Immature natural killer cell (primary cell): ENCODE measurements at regions not wholly inside any gene's neighbourhood (a gene's known extent, or its start where the extent isn't known, plus 50 kb on each side); places are given as distances from the start of the nearest gene placed in this dataset.
"Not testable (repeated sequence)": the region's sequence is repeated elsewhere in the genome, so short reads cannot be mapped to it uniquely, and the experiment has no call there.

Experiments
- DNase-seq, 3 donors: peaks; one replicate each; pipeline ENCODE4 v3.0.0; 2022; ENCODE audit warnings: mixed read lengths in 1 of 3
- H3K27ac Mint-ChIP-seq, 6 donors: one replicate each; pipeline ENCODE4 v1.8.0; 2020; ENCODE audit warnings: mixed read lengths in 6 of 6, mild to moderate bottlenecking in 5 of 6, inconsistent platforms in 4 of 6, moderate library complexity in 3 of 6
- H3K27me3 Mint-ChIP-seq, 3 donors: one replicate each; pipeline ENCODE4 v1.8.0; 2020 to 2021; ENCODE audit warnings: low read depth in 3 of 3, mild to moderate bottlenecking in 3 of 3, mixed read lengths in 3 of 3, moderate library complexity in 3 of 3, inconsistent platforms in 1 of 3
- H3K36me3 Mint-ChIP-seq, 3 donors: one replicate each; pipeline ENCODE4 v1.8.0; 2020; ENCODE audit warnings: mixed read lengths in 3 of 3, inconsistent platforms in 2 of 3, mild to moderate bottlenecking in 2 of 3
- H3K4me1 Mint-ChIP-seq, 2 donors: one replicate each; pipeline ENCODE4 v1.8.0; 2020; ENCODE audit warnings: inconsistent platforms in 2 of 2, mild to moderate bottlenecking in 2 of 2, mixed read lengths in 2 of 2, moderate library complexity in 1 of 2
- H3K4me3 Mint-ChIP-seq, 5 donors: one replicate each; pipeline ENCODE4 v1.8.0; 2020; ENCODE audit warnings: mild to moderate bottlenecking in 5 of 5, mixed read lengths in 5 of 5, inconsistent platforms in 3 of 5, moderate library complexity in 3 of 5
- H3K9me3 Mint-ChIP-seq, 6 donors: one replicate each; pipeline ENCODE4 v1.8.0; 2020; ENCODE audit warnings: mild to moderate bottlenecking in 6 of 6, mixed read lengths in 6 of 6, inconsistent platforms in 4 of 6, moderate library complexity in 3 of 6

GRCh38 chrX:139008185-139008584 is 296.7 kb upstream of the FGF13 start:
- H3K4me3 Mint-ChIP-seq, result no peak overlapping the region
- H3K27me3 Mint-ChIP-seq, result peaks cover 0 to 1% (median 0%) of the 10 kb centered on the region in 3 donors
- no peak for DNase-seq
- H3K36me3 Mint-ChIP-seq, result no peaks in the 10 kb centered on the region
- no peaks in the 10 kb centered on the region for H3K4me1 Mint-ChIP-seq
- H3K9me3 Mint-ChIP-seq, result peaks cover 0 to 4% (median 0%) of the 10 kb centered on the region in 6 donors
- H3K27ac Mint-ChIP-seq, result no peak overlapping the region

GRCh38 chrX:139003856-139004527 is 292.5 kb upstream of the FGF13 start:
- not testable (repeated sequence) for H3K36me3 Mint-ChIP-seq, H3K27ac Mint-ChIP-seq, H3K9me3 Mint-ChIP-seq, H3K27me3 Mint-ChIP-seq, H3K4me3 Mint-ChIP-seq, H3K4me1 Mint-ChIP-seq, DNase-seq

- Mint-ChIP-seq H3K36me3 (no peaks in the 10 kb centered on the region), H3K4me3 (no peak overlapping the region), H3K9me3 (peaks cover 0 to 2% (median 0%) of the 10 kb centered on the region in 6 donors), H3K4me1 (no peaks in the 10 kb centered on the region), H3K27ac (no peak overlapping the region), H3K27me3 (peaks cover 0 to 1% (median 0%) of the 10 kb centered on the region in 3 donors)
- no peak for DNase-seq
These were observed 290.8 kb upstream of the FGF13 start for GRCh38 chrX:139002319-139002718.

GRCh38 chrX:138996268-138996667 is 284.8 kb upstream of the FGF13 start:
- H3K4me1 Mint-ChIP-seq, result no peaks in the 10 kb centered on the region
- no peaks in the 10 kb centered on the region for H3K9me3 Mint-ChIP-seq
- DNase-seq, result no peak
- H3K27me3 Mint-ChIP-seq, result peaks cover 0 to 3% (median 0%) of the 10 kb centered on the region in 3 donors
- H3K4me3 Mint-ChIP-seq, result no peak overlapping the region
- H3K27ac Mint-ChIP-seq, result no peak overlapping the region
- H3K36me3 Mint-ChIP-seq, result no peaks in the 10 kb centered on the region

GRCh38 chrX:138995458-138995857 is 283.9 kb upstream of the FGF13 start:
- no peaks in the 10 kb centered on the region for H3K4me1 Mint-ChIP-seq
- DNase-seq, result no peak
- H3K4me3 Mint-ChIP-seq, result no peak overlapping the region
- no peaks in the 10 kb centered on the region for H3K9me3 Mint-ChIP-seq
- no peaks in the 10 kb centered on the region for H3K36me3 Mint-ChIP-seq
- H3K27ac Mint-ChIP-seq, result no peak overlapping the region
- peaks cover 0 to 3% (median 0%) of the 10 kb centered on the region in 3 donors for H3K27me3 Mint-ChIP-seq

- not testable (repeated sequence) for H3K36me3 Mint-ChIP-seq, H3K27ac Mint-ChIP-seq, H3K4me3 Mint-ChIP-seq, H3K9me3 Mint-ChIP-seq, H3K27me3 Mint-ChIP-seq, H3K4me1 Mint-ChIP-seq, DNase-seq
These were observed 278.9 kb upstream of the FGF13 start for GRCh38 chrX:138990425-138990824.

GRCh38 chrX:138986866-138987265 is 275.3 kb upstream of the FGF13 start:
- H3K36me3 Mint-ChIP-seq, result no peaks in the 10 kb centered on the region
- H3K27ac Mint-ChIP-seq, result no peak overlapping the region
- no peak for DNase-seq
- no peaks in the 10 kb centered on the region for H3K9me3 Mint-ChIP-seq
- no peak overlapping the region for H3K4me3 Mint-ChIP-seq
- no peaks in the 10 kb centered on the region for H3K4me1 Mint-ChIP-seq
- peaks cover 0 to 3% (median 0%) of the 10 kb centered on the region in 3 donors for H3K27me3 Mint-ChIP-seq

GRCh38 chrX:138986235-138986634 is 274.7 kb upstream of the FGF13 start:
- H3K27me3 Mint-ChIP-seq, result peaks cover 0 to 3% (median 0%) of the 10 kb centered on the region in 3 donors
- no peak overlapping the region for H3K27ac Mint-ChIP-seq
- H3K4me3 Mint-ChIP-seq, result no peak overlapping the region
- no peak for DNase-seq
- no peaks in the 10 kb centered on the region for H3K4me1 Mint-ChIP-seq
- no peaks in the 10 kb centered on the region for H3K36me3 Mint-ChIP-seq
- no peaks in the 10 kb centered on the region for H3K9me3 Mint-ChIP-seq

- Mint-ChIP-seq H3K27ac (no peak overlapping the region), H3K4me1 (no peaks in the 10 kb centered on the region)
These were observed 270.8 kb upstream of the FGF13 start for GRCh38 chrX:138982365-138982764.

GRCh38 chrX:138964501-138964900 is 253.0 kb upstream of the FGF13 start:
- Mint-ChIP-seq H3K4me3 (no peak overlapping the region), H3K9me3 (no peaks in the 10 kb centered on the region), H3K36me3 (no peaks in the 10 kb centered on the region), H3K27ac (no peak overlapping the region), H3K27me3 (peaks cover 0 to 6% (median 2%) of the 10 kb centered on the region in 3 donors), H3K4me1 (no peaks in the 10 kb centered on the region)
- DNase-seq, result no peak

More at GRCh38 chrX:138982365-138982764, 270.8 kb upstream of the FGF13 start:
- no peak for DNase-seq
- Mint-ChIP-seq H3K27me3 (peaks cover 1 to 5% (median 4%) of the 10 kb centered on the region in 3 donors), H3K4me3 (no peak overlapping the region), H3K36me3 (no peaks in the 10 kb centered on the region), H3K9me3 (peaks cover 0 to 2% (median 0%) of the 10 kb centered on the region in 6 donors)

- H3K9me3 Mint-ChIP-seq, H3K4me1 Mint-ChIP-seq, H3K27ac Mint-ChIP-seq, DNase-seq, H3K27me3 Mint-ChIP-seq, H3K4me3 Mint-ChIP-seq, H3K36me3 Mint-ChIP-seq: not testable (repeated sequence)
These were observed 250.9 kb upstream of the FGF13 start for GRCh38 chrX:138962419-138962818.

- Mint-ChIP-seq H3K9me3 (peaks cover 0 to 3% (median 0%) of the 10 kb centered on the region in 6 donors), H3K4me1 (no peaks in the 10 kb centered on the region), H3K36me3 (no peaks in the 10 kb centered on the region), H3K27me3 (peaks cover 0 to 2% (median under 1%) of the 10 kb centered on the region in 3 donors), H3K27ac (no peak overlapping the region), H3K4me3 (no peak overlapping the region)
- no peak for DNase-seq
These were observed 243.5 kb upstream of the FGF13 start for GRCh38 chrX:138954976-138955375.

GRCh38 chrX:138946926-138947325 is 235.4 kb upstream of the FGF13 start:
- Mint-ChIP-seq H3K36me3 (no peaks in the 10 kb centered on the region), H3K4me3 (no peak overlapping the region), H3K9me3 (peaks cover 0 to 3% (median 0%) of the 10 kb centered on the region in 6 donors), H3K4me1 (no peaks in the 10 kb centered on the region), H3K27ac (no peak overlapping the region), H3K27me3 (peaks cover 0 to 8% (median 0%) of the 10 kb centered on the region in 3 donors)
- DNase-seq, result no peak

GRCh38 chrX:138945219-138945618 is 233.7 kb upstream of the FGF13 start:
- Mint-ChIP-seq H3K9me3 (no peaks in the 10 kb centered on the region), H3K27ac (no peak overlapping the region), H3K4me1 (no peaks in the 10 kb centered on the region), H3K27me3 (peaks cover 0 to 17% (median 1%) of the 10 kb centered on the region in 3 donors), H3K36me3 (no peaks in the 10 kb centered on the region), H3K4me3 (no peak overlapping the region)
- no peak for DNase-seq

- Mint-ChIP-seq H3K9me3 (no peaks in the 10 kb centered on the region), H3K4me3 (no peak overlapping the region), H3K27me3 (peaks cover 0 to 10% (median 4%) of the 10 kb centered on the region in 3 donors), H3K27ac (no peak overlapping the region), H3K36me3 (no peaks in the 10 kb centered on the region), H3K4me1 (no peaks in the 10 kb centered on the region)
- DNase-seq, result no peak
These were observed 227.5 kb upstream of the FGF13 start for GRCh38 chrX:138939038-138939437.
